NCI-H1694 (cell line): ENCODE measurements at regions not wholly inside any gene's neighbourhood (a gene's known extent, or its start where the extent isn't known, plus 50 kb on each side); places are given as distances from the start of the nearest gene placed in this dataset.
"Not testable (repeated sequence)": the region's sequence is repeated elsewhere in the genome, so short reads cannot be mapped to it uniquely, and the experiment has no call there.

Experiments
- DNase-seq: peaks from one replicate; lab custom pipeline; 2025; lab: John Stamatoyannopoulos, UW

- DNase-seq = no peak
Measured at GRCh38 chr10:4151466-4151865, 366.5 kb upstream of the KLF6 start.

- no peak for DNase-seq
Measured at GRCh38 chr10:4150676-4151075, 365.7 kb upstream of the KLF6 start.

GRCh38 chr10:4149460-4149859 lies 364.5 kb upstream of the KLF6 start:
- DNase-seq = not testable (repeated sequence)

DNA sequence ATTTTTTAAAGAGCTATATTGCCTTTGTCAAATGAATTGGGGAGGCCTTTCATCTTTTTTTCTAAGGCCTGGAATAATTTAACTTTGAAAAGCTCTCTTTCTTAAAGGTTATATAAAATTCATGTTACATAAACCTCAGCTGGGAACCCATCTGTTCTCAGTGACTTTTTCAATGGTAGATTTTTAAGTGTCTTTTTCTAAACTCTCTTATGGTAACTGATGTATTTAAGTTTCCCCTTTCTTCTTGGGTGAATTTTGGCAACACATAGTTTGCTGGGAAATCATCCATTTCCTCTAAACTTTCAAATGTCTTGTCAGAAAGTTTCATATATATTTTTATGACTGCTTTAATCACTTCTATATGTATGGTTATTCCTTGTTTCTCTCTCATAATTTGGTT lies 362.2 kb upstream of the KLF6 start:
- no peak for DNase-seq

DNA sequence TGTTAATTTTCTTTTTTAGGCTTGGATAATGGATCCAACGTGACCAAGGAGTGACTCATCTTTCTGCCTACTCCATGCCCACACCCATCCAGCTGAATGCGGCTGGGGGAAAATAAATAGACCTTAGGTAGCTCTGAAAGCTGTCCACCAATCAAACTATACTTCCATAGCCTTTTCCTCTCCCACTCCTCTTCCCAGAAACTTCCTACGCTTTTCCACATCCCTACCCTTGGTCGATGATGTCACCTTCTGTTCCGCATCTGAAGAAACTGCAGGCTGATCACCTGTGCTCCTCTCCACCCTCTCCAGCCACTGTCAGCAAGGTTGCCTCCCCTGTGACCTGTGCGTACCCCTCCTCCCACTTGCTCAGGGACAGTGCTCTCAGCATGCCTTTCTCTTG lies 359.8 kb upstream of the KLF6 start:
- DNase-seq = no peak

DNA sequence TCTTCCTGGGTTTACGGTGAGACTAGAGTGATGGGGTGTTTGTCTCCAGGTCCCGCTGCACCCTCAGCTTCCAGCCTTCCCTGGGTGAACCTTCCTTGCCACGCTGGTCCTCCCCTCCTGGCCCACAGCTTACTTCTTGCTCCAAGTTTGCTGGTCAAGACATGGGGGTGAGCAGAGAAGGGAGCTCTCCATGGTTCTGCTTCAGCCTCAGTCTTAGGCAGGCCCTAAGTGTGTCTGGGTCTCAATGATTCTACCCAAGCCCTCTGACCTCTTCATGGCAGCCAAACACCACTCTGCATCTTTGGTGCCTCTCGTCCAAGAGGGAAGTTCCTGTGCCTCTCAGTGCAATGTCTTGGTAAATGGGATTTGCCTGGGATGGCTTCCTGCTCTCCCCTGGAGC lies 356.5 kb upstream of the KLF6 start:
- DNase-seq = no peak

- no peak for DNase-seq
Measured at GRCh38 chr10:4138146-4138721, 353.2 kb upstream of the KLF6 start.

GRCh38 chr10:4137299-4137698 lies 352.3 kb upstream of the KLF6 start:
- DNase-seq = no peak

DNA sequence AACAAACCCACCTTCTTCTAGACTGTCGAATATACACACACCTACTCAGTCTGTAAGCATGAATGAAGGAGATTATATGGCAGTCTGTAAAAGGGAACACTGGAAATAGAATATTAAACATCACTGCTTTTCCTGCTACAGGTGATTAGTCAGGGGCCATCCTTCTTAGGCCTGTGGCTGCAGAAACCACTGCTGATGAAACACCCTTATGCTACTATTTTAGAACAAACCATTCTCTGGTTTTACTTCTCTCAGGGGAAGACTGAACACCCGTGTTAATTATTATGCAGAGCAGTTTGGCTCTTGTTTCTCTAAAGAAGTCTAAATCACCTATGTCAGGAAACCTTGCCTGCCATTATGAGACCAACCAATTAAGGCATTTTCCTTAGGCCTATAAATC lies 351.1 kb upstream of the KLF6 start:
- no peak for DNase-seq

DNA sequence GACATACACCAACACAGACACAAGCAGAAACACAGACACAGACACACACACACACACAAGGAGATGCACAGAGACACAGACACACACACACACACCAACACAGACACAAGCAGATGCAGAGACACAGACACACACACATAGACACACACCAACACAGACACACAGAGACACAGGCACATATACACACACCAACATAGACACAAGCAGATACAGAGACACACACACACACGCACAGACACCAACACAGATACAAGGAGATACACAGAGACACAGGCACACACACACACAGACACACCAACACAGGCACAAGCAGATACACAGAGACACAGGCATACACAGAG lies 347.2 kb upstream of the KLF6 start:
- DNase-seq = no peak

DNA sequence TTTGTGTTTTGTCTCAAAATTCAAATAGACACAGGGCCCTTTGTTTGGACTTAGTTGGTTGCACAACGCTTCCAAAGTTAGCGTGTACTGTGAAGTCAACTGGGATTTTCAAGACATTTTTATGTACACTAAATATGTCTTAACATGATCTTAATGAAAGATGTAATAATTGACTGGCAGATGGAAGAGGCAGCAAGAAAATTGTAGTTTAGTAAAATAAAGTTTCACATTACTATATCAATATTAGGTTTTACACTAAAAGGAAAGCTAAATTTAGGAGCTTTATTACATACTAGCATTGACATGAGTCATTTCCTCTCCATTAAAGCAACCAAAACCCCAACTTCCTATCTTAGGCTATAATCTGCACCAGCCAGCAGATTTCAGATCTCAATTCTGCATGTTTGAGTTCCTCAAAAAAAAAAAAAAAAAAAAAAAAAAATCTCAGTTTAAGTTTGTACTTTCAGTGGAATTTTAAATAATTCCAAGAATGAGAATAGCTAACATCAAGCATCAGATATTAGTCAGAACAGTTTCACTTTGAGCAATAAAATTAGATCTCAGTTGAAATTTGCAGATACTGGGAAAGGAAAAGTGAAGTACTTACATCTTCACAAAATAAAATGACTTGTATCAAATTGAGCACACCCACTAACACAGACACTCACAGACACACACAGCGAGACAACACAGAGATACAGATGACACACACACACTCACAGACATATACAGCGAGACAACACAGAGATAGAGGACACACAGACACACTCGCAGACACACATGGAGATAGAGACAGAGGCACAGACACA lies 346.6 kb upstream of the KLF6 start:
- DNase-seq = no peak

DNA sequence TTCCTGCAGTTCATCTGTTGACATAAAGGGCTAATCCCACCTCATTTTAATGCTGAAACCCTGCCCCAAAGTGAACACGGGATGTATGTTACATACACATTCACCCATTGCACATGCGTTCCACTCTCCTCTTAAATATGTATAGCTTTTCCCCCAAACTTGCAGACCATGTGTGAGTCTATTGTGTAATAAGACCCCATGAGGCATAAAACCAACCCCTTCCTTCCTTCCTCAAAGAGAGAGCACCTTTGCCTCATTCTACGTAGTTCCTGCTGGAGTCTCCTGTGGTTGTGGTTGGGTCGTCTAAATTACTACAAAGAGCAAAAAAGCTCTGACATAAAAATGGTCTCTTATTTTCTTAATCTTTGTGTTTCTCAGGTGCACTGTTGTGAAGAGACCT lies 345.7 kb upstream of the KLF6 start:
- no peak for DNase-seq

DNA sequence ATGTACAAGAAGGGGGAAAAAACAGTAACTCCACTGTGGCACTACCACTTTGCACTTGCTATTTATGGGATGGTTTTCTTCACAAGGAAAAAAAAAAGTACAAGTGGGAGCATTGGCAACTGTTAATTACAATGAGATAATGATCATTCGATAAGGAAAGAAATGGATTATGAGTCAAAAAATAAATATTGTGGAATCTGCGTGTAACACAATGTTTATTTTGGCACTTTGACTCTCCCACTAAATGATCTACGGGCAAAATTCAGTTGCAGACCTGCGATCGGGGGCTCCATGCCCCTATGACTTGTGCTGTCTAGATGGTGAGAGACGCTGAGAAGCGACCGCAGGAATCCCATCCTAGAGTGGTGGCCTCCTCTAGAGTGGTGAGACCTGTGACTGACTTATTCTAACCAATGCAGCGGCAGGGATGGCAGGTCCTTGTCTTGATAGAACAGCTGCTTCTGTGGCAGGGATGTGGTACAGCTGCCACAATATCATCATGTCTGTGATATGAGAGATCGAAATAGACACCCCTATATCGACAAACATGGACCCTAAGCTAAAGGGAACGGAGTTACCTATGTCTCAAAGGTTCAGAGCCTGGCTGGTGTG lies 345.0 kb upstream of the KLF6 start:
- no peak for DNase-seq

DNA sequence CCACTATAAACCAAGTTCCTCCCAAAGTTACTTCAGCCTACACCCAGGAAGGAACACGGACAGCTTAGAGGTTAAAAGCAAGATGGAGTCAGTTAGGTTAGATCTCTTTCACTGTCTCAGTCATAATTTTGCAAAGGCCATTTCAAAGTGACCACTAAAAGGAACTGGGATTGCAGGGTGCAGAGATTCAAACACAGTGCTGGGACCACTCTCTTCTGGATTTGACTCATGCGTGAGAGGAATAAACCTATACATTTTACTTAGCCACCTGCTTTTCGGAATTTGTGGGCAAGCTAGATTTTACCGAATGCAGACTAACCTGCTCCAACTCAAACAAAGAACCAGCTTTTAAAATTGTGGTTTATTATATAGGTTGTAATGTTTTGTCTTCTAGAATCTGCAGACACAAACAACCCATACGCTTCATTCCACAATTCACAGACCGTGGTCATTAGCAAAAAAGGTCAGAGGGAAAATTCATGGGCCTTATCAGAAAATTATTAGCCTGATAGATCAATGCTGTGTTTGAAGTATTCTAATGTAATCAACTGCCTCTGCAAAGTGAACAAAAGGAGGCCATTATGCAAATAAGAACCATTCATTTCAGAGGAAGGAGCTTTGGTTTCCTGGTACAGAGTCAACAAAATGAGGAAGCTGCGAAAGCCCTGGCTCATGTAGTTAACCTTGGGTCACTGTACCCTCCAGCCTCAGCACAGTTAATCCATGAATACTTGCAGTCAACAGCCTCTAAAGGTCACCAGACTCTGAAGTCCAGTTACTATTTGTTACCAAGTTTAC lies 342.7 kb upstream of the KLF6 start:
- no peak for DNase-seq

- no peak for DNase-seq
Measured at GRCh38 chr10:4125776-4126175, 340.8 kb upstream of the KLF6 start.

GRCh38 chr10:4121502-4122380 lies 336.7 kb upstream of the KLF6 start:
- no peak for DNase-seq

DNA sequence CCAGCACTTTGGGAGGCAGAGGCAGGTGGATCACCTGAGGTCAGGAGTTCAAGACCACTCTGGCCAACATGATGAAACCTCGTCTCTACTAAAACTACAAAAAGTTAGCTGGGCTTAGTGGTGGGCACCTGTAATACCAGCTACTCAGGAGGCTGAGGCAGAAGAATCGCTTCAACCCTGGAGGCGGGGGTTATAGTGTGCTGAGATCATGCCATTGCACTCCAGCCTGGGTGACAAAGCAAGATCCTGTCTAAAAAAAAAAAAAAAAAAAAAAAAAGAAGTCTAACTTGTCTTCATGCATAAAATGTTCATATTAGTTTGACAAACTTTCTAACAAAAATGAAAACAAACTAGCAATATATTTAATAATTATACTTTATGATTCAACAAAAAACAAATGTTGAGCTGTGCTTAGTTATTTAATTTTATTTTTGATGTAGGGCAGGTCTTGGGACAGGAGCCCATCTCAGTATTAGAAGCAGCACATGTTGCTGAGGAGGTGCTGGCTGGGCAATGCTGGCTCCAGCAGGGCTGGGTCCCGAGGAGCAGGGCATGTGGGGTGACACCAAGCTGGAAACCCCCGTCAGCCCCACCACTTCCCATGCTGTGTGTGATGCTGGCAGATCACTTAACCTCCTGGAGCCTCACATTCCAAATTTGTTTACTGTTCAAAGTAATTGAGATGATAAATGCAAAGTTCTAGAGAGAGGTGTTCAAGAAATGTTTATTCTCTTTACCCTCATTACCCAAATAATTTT lies 335.3 kb upstream of the KLF6 start:
- no peak for DNase-seq

GRCh38 chr10:4119107-4119506 lies 334.1 kb upstream of the KLF6 start:
- no peak for DNase-seq

GRCh38 chr10:4117604-4118003 lies 332.6 kb upstream of the KLF6 start:
- DNase-seq = no peak

GRCh38 chr10:4111643-4112042 lies 326.6 kb upstream of the KLF6 start:
- DNase-seq = no peak

GRCh38 chr10:4109469-4109868 lies 324.5 kb upstream of the KLF6 start:
- no peak for DNase-seq
